ENCODE measurements at regions not wholly inside any gene's neighbourhood (a gene's known extent, or its start where the extent isn't known, plus 50 kb on each side); places are given as distances from the start of the nearest gene placed in this dataset.

DNA sequence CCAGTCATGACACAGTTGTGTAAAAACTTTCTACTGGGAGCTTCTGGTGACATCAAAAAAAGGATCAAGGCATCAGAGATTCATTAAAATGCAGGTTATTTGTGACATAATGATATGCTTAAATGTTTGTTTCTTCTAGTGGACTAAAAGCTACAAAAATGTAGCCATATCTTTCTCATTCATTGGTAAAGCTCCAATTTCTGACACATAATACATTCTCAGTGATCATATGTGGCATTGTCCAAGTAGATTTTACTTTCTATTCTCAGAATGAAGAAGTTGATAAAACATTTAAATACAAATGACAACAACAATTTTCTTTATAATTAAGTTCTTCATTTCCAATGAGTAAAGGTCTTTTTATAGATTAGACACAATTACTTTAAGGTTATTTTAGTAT is 71.0 kb upstream of the ARHGEF26 start:
- TF ChIP-seq, protein P1, sequence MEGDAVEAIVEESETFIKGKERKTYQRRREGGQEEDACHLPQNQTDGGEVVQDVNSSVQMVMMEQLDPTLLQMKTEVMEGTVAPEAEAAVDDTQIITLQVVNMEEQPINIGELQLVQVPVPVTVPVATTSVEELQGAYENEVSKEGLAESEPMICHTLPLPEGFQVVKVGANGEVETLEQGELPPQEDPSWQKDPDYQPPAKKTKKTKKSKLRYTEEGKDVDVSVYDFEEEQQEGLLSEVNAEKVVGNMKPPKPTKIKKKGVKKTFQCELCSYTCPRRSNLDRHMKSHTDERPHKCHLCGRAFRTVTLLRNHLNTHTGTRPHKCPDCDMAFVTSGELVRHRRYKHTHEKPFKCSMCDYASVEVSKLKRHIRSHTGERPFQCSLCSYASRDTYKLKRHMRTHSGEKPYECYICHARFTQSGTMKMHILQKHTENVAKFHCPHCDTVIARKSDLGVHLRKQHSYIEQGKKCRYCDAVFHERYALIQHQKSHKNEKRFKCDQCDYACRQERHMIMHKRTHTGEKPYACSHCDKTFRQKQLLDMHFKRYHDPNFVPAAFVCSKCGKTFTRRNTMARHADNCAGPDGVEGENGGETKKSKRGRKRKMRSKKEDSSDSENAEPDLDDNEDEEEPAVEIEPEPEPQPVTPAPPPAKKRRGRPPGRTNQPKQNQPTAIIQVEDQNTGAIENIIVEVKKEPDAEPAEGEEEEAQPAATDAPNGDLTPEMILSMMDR (IDR thresholded peaks at IDR 0.05), result no peak
- TF ChIP-seq POLR2A (IDR thresholded peaks at IDR 0.05), result no peak

Measured in body of pancreas (tissue), 4 donors.